GM21390 (cell line): ENCODE measurements at regions not wholly inside any gene's neighbourhood (a gene's known extent, or its start where the extent isn't known, plus 50 kb on each side); places are given as distances from the start of the nearest gene placed in this dataset.

Experiments used
- ATAC-seq: cut with Tn5 transposase; IDR thresholded peaks from one replicate; pipeline ENCODE4 v1.9.1; 2021; ENCODE audit not compliant: unreplicated experiment

DNA sequence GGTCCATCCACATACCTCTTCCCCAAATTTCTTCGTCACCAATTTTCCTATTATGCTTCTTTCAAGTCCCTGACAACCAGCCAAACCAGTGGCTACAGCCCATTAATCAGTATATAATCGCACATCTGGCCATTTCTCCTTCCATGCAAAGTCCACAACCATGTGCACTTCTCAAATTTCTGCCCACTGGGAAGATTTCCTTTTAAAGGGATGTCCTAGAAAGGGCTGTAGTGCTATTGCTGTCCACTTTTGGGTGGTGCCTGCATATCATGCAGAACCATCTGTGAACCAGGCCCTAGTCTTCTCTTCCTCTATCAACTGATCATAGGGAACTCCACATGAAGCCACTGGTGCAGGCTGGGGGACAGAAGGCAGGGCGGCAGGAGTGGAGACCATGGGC lies 55.2 kb upstream of the MID1IP1 start:
- no peak for ATAC-seq

DNA sequence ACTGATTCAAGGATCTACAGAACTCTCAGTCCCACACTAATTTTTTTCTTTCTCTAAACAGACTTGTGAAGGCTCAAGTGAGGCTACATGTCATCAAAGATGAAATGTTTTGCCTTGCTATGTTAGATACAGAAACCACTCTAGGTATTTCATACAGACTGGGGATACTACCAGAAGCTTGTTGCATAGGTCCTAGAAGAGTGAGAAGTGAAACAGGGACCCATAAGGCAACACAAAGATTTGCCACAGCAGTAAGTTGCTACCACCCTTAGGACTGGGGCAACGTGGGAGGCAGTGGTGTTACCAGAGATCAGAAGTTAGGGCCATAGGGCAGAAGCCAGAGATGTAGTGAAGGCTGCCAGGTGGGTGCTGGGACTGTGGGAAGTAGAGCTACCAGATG lies 50.7 kb upstream of the MID1IP1 start:
- peak; percentile 57 for ATAC-seq
